ENCODE measurements at regions not wholly inside any gene's neighbourhood (a gene's known extent, or its start where the extent isn't known, plus 50 kb on each side); places are given as distances from the start of the nearest gene placed in this dataset.

DNA sequence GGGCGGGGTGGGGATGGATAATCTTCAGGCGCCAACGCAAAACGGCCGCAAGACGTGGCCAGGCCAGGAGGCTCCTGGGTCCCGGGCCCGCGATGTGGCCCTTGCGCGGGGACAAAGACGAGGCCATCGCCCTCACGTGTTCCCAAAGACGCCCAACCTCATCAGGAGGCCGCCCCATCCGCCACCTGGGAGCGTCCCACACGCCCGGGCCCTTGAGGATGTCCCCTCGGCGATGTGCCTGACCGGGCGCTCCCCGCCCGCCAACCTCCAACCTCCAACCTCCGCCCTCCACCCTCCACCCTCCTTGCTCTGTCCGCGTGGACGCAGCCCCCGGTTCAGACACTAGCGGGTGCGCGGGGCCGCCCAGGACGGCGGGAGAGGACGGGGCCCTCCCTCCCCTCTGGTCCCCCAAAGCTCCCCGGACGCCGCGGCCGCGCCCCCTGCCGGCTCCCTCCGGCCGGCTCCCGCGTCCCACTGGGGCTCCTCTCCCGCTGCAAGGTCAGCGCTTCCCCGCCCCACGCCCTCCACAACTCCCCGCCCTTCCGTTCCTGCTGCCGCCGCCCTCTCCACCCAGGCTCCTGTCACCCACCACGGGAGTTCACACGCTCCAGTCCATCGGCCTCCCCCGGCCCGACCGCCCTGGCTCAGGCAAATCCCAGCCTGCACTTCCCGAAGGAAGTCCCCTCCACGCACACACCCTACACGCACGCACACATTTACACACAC, 250.8 kb upstream of the RPL38 start:
- TF ChIP-seq EZH2 (IDR thresholded peaks at IDR 0.05) (no peak), EZH2phosphoT487 (IDR thresholded peaks at IDR 0.05) (no peak)
- TF ChIP-seq, protein P1, sequence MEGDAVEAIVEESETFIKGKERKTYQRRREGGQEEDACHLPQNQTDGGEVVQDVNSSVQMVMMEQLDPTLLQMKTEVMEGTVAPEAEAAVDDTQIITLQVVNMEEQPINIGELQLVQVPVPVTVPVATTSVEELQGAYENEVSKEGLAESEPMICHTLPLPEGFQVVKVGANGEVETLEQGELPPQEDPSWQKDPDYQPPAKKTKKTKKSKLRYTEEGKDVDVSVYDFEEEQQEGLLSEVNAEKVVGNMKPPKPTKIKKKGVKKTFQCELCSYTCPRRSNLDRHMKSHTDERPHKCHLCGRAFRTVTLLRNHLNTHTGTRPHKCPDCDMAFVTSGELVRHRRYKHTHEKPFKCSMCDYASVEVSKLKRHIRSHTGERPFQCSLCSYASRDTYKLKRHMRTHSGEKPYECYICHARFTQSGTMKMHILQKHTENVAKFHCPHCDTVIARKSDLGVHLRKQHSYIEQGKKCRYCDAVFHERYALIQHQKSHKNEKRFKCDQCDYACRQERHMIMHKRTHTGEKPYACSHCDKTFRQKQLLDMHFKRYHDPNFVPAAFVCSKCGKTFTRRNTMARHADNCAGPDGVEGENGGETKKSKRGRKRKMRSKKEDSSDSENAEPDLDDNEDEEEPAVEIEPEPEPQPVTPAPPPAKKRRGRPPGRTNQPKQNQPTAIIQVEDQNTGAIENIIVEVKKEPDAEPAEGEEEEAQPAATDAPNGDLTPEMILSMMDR (IDR thresholded peaks at IDR 0.05), result peak; percentile 67

All from neural progenitor cell (in vitro differentiated cells).